ENCODE measurements at regions not wholly inside any gene's neighbourhood (a gene's known extent, or its start where the extent isn't known, plus 50 kb on each side); places are given as distances from the start of the nearest gene placed in this dataset.

- TF ChIP-seq, protein P1, sequence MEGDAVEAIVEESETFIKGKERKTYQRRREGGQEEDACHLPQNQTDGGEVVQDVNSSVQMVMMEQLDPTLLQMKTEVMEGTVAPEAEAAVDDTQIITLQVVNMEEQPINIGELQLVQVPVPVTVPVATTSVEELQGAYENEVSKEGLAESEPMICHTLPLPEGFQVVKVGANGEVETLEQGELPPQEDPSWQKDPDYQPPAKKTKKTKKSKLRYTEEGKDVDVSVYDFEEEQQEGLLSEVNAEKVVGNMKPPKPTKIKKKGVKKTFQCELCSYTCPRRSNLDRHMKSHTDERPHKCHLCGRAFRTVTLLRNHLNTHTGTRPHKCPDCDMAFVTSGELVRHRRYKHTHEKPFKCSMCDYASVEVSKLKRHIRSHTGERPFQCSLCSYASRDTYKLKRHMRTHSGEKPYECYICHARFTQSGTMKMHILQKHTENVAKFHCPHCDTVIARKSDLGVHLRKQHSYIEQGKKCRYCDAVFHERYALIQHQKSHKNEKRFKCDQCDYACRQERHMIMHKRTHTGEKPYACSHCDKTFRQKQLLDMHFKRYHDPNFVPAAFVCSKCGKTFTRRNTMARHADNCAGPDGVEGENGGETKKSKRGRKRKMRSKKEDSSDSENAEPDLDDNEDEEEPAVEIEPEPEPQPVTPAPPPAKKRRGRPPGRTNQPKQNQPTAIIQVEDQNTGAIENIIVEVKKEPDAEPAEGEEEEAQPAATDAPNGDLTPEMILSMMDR (conservative IDR thresholded peaks at IDR 0.05; ENCODE audit: low read length): no peak
- TF ChIP-seq EZH2phosphoT487 (IDR thresholded peaks at IDR 0.05; ENCODE audit: borderline replicate concordance): no peak
Observed at GRCh38 chr7:131900785-131901287, 344.4 kb upstream of the PODXL start.
